ENCODE measurements at regions not wholly inside any gene's neighbourhood (a gene's known extent, or its start where the extent isn't known, plus 50 kb on each side); places are given as distances from the start of the nearest gene placed in this dataset.

GRCh38 chr3:66762916-66763693 lies 235.0 kb upstream of the KBTBD8 start:
- no peaks in the 10 kb centered on the region for H3K9me3 ChIP-seq (ENCODE audit: severe bottlenecking)
- peaks cover 6% of the 10 kb centered on the region for H3K4me1 ChIP-seq (ENCODE audit: insufficient read depth, poor library complexity, severe bottlenecking)
- DNase-seq (ENCODE audit: low spot score), result no peak
- no peaks in the 10 kb centered on the region for H3K27me3 ChIP-seq (ENCODE audit: insufficient read depth, poor library complexity, severe bottlenecking)
- ATAC-seq (ENCODE audit: low read depth), result peak; percentile 90
- H3K4me3 ChIP-seq (ENCODE audit: severe bottlenecking), result no peak overlapping the region
- peak overlapping the region; percentile 8 for H3K27ac ChIP-seq (ENCODE audit: poor library complexity, severe bottlenecking)
- no peak for TF ChIP-seq CTCF (IDR thresholded peaks at IDR 0.05; ENCODE audit: poor library complexity, severe bottlenecking)
- no peaks in the 10 kb centered on the region for H3K36me3 ChIP-seq (ENCODE audit: low read depth)

GRCh38 chr3:66778107-66778506 lies 220.0 kb upstream of the KBTBD8 start:
- no peak for TF ChIP-seq CTCF (IDR thresholded peaks at IDR 0.05; ENCODE audit: poor library complexity, severe bottlenecking)
- peaks cover 3% of the 10 kb centered on the region for H3K27me3 ChIP-seq (ENCODE audit: insufficient read depth, poor library complexity, severe bottlenecking)
- H3K4me1 ChIP-seq (ENCODE audit: insufficient read depth, poor library complexity, severe bottlenecking), result no peaks in the 10 kb centered on the region
- H3K9me3 ChIP-seq (ENCODE audit: severe bottlenecking), result no peaks in the 10 kb centered on the region
- H3K4me3 ChIP-seq (ENCODE audit: severe bottlenecking), result no peak overlapping the region
- no peak for ATAC-seq (ENCODE audit: low read depth)
- no peaks in the 10 kb centered on the region for H3K36me3 ChIP-seq (ENCODE audit: low read depth)
- no peak overlapping the region for H3K27ac ChIP-seq (ENCODE audit: poor library complexity, severe bottlenecking)
- no peak for DNase-seq (ENCODE audit: low spot score)

- Histone ChIP-seq H3K9me3 (ENCODE audit: severe bottlenecking) (no peaks in the 10 kb centered on the region), H3K36me3 (ENCODE audit: low read depth) (no peaks in the 10 kb centered on the region), H3K4me3 (ENCODE audit: severe bottlenecking) (no peak overlapping the region), H3K4me1 (ENCODE audit: insufficient read depth, poor library complexity, severe bottlenecking) (no peaks in the 10 kb centered on the region), H3K27ac (ENCODE audit: poor library complexity, severe bottlenecking) (no peak overlapping the region), H3K27me3 (ENCODE audit: insufficient read depth, poor library complexity, severe bottlenecking) (peaks cover 3% of the 10 kb centered on the region)
- no peak for DNase-seq (ENCODE audit: low spot score)
- TF ChIP-seq CTCF (IDR thresholded peaks at IDR 0.05; ENCODE audit: poor library complexity, severe bottlenecking), result no peak
- no peak for ATAC-seq (ENCODE audit: low read depth)
These were observed 219.3 kb upstream of the KBTBD8 start for GRCh38 chr3:66778777-66779176.

GRCh38 chr3:66785191-66785909 lies 212.8 kb upstream of the KBTBD8 start:
- H3K9me3 ChIP-seq (ENCODE audit: severe bottlenecking), result no peaks in the 10 kb centered on the region
- H3K4me1 ChIP-seq (ENCODE audit: insufficient read depth, poor library complexity, severe bottlenecking), result no peaks in the 10 kb centered on the region
- H3K27ac ChIP-seq (ENCODE audit: poor library complexity, severe bottlenecking), result no peak overlapping the region
- no peak for TF ChIP-seq CTCF (IDR thresholded peaks at IDR 0.05; ENCODE audit: poor library complexity, severe bottlenecking)
- no peak for ATAC-seq (ENCODE audit: low read depth)
- H3K27me3 ChIP-seq (ENCODE audit: insufficient read depth, poor library complexity, severe bottlenecking), result peaks cover 3% of the 10 kb centered on the region
- DNase-seq (ENCODE audit: low spot score), result no peak
- no peaks in the 10 kb centered on the region for H3K36me3 ChIP-seq (ENCODE audit: low read depth)
- no peak overlapping the region for H3K4me3 ChIP-seq (ENCODE audit: severe bottlenecking)
